ENCODE measurements at regions not wholly inside any gene's neighbourhood (a gene's known extent, or its start where the extent isn't known, plus 50 kb on each side); places are given as distances from the start of the nearest gene placed in this dataset.

DNA sequence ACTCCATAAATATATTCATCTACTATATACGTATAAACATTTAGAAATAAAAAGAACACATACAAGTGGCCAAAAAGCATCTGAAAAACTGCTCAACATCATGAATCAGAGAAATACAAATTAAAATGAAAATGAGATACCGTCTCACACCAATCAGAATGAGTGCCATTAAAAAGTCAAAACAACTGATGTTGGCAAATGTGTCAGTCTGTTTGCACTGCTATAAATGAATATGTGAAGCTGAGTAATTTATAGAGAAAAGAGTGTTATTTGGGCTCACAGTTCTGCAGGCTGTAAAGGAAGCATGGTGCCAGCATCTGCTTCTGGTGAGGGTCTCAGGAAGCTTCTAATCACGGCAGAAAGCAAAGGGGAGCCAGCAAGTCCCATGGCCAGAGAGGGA, 620.3 kb upstream of the CCDC54 start:
- DNase-seq (ENCODE audit: low read depth): no peak

GRCh38 chr3:106758459-106758858, 618.8 kb upstream of the CCDC54 start:
- no peak for DNase-seq (ENCODE audit: low read depth)

- no peak for DNase-seq (ENCODE audit: low read depth)
These were observed 617.5 kb upstream of the CCDC54 start for GRCh38 chr3:106759731-106760130.

GRCh38 chr3:106765342-106765741, 611.9 kb upstream of the CCDC54 start:
- no peak for DNase-seq (ENCODE audit: low read depth)

GRCh38 chr3:106768941-106769480, 608.2 kb upstream of the CCDC54 start:
- DNase-seq (ENCODE audit: low read depth): no peak

GRCh38 chr3:106773795-106774194, 603.4 kb upstream of the CCDC54 start:
- no peak for DNase-seq (ENCODE audit: low read depth)

GRCh38 chr3:106783231-106783630, 594.0 kb upstream of the CCDC54 start:
- DNase-seq (ENCODE audit: low read depth): no peak

DNA sequence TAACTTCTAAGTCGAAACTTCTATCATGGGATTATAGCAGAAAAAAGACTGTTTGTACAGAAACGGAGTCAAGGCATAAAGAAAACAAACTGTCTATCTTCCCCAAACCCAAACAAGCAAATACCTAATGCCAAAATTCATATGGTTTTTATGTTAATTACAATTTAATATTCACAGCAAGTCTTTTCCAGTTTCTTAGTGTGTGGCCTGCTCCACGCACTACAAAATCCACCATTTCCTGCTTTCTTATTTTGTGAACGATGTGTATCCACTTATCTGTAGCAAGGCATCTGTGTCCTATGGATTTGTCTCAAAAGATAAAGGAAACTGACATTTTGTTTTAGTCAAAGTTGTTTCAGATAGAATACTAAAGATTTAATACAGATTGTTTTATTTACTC, 588.0 kb upstream of the CCDC54 start:
- no peak for DNase-seq (ENCODE audit: low read depth)

DNA sequence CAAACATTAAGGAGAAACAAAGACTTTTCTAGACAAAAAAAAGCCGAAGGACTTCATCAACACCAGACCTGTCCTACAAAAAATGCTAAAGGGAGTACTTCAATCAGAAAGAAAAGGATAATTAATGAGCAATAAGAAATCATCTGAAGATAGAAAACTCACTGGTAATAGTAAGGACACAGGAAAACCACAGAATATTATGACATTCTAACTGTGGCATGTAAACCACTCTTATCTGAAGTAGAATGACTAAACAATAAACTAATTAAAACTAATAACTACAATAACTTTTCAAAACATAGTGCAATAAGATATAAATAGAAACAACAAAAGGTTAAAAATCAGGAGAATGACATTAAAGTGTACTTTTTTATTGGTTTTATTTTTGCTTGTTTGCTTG, 584.5 kb upstream of the CCDC54 start:
- DNase-seq (ENCODE audit: low read depth): no peak

DNA sequence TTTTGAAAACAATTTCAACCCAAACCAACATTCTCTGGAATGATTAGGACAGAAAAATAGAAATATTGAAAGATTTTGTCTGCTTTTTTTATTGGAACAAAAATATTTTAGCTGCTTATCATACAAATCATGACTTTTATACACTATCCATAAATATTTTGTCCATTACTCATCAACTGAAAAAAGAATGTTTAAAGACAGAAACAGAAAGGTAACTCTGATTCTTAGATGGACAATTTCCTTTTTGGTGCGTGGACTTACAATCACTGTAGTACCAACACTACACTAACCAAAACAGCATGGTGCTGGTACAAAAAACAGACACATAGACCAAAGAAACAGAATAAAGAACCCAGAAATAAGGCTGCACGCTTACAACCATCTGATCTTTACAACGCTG, 582.8 kb upstream of the CCDC54 start:
- no peak for DNase-seq (ENCODE audit: low read depth)

GRCh38 chr3:106795553-106795952, 581.7 kb upstream of the CCDC54 start:
- no peak for DNase-seq (ENCODE audit: low read depth)

DNA sequence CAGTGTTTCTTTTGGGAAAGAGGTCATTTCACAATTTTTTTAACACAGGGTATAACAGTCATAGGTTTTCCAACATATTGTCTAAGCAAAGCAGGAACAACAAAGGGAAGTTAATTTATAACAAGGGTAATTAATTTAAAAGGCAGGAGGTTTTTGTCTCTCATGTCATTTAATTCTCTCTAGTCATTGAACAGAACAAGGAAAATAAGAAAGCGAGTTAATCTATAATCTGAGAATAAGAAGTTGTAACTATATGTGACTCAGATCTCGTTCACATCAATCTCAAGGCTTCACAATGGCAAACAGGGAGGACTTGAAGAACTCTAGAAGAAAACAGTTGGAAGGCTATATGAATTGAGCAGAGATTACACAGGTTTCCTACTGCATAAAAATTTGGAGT, 579.8 kb upstream of the CCDC54 start:
- no peak for DNase-seq (ENCODE audit: low read depth)

DNA sequence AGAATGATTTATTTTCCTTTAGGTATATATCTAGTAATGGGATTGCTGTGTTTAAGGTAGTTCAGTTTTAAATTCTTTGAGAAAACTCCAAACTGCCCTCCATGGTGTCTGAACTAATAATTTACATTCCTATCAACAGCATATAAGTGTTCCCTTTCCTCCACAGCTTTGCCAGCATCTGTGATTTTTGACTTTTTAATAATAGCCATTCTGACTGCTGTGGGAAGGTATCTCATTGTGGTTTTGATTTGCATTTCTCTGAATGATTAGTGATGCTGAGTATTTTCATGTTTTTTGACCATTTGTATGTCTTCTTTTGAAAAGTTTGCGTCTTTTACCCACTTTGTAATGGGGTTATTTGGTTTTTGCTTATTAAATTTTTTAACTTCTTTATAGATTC, 571.6 kb upstream of the CCDC54 start:
- DNase-seq (ENCODE audit: low read depth): no peak

DNA sequence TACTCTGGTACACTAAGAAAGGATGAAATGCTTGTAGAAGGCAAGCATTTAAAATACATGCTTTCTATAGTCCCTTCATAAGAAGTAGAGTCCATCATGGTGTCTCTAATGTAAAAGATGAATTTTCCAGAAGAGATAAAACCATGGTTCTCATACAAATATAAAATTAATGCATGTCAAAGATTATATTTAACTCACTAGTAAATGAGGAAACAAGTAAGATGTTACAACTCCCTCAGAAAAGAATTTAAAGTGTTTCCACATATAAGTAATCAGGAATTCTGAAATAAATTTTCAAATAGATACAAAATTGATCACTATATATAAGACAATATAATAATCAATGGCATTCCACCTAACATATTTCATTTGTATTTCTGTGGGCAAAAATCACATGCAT, 570.3 kb upstream of the CCDC54 start:
- no peak for DNase-seq (ENCODE audit: low read depth)

DNA sequence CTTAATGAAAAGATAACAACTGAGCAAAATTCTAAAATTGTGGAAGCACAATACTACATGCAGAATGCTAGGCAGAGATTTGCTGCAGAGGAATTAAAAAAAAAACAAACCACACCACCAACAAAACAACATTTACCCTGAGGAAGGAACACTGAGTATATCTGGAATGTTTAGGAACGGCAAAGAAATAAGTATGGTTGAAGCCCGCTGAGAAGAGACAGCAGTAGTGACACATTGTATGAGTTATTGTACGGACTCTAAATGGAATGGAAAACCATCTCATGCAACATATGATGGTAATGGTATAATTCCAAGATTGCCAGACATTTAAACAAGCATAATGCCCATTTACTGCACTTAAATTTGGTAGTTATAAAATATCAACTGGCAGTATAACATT, 568.2 kb upstream of the CCDC54 start:
- no peak for DNase-seq (ENCODE audit: low read depth)

DNA sequence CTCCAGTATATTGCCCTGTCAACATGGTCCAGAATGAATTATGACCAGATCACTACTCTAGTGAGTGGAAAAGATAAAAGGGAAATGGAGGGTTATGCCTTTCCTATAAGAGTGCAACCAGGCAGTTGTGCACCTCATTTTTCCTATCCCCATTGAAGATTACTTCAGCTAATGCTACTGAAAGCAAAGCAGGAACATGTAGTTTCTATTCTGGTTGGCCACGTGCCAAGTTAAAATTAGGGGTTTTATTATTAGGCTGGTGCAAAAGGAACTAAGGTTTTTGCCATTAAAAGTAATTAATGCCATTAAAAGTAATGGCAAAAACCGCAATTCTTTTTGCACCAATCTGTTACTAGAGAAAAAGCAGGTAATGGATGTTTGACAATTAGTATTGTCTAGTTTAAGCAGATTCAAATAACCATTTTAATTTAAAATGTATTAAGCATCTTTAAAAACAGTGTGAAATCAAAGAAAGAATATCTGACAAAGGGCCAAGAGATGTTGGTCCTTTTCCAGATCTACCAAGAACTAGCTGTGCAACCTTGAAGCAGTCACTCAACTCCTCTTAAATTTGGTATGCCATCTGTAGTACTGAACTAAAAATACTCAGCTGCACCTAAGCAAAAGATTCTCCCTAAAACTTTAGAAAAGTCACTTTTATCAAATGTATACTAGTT, 567.5 kb upstream of the CCDC54 start:
- DNase-seq (ENCODE audit: low read depth): no peak

- no peak for DNase-seq (ENCODE audit: low read depth)
These were observed 566.9 kb upstream of the CCDC54 start for GRCh38 chr3:106810300-106810875.

DNA sequence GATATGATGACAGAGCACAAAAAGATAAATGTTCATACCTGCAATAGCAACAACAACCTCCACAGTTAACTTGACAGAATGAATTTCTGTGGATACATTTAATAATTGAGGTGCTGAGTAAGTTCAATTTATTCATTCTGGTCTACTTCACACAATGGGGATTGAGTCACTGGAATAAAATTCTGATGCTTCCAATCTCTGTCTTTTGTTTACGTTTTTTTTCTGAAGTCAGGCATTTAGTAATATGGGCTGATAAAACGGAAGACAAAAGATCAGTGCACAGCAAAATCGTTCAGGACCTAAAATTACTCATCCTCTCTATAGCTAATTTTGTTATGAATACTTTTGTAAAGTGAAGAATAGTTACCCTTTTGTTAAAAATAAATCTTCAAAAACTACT, 565.9 kb upstream of the CCDC54 start:
- DNase-seq (ENCODE audit: low read depth): no peak

GRCh38 chr3:106813742-106814141, 563.5 kb upstream of the CCDC54 start:
- DNase-seq (ENCODE audit: low read depth): no peak

GRCh38 chr3:106814231-106814630, 563.0 kb upstream of the CCDC54 start:
- DNase-seq (ENCODE audit: low read depth): no peak

GRCh38 chr3:106816838-106817237, 560.4 kb upstream of the CCDC54 start:
- DNase-seq (ENCODE audit: low read depth): no peak

DNA sequence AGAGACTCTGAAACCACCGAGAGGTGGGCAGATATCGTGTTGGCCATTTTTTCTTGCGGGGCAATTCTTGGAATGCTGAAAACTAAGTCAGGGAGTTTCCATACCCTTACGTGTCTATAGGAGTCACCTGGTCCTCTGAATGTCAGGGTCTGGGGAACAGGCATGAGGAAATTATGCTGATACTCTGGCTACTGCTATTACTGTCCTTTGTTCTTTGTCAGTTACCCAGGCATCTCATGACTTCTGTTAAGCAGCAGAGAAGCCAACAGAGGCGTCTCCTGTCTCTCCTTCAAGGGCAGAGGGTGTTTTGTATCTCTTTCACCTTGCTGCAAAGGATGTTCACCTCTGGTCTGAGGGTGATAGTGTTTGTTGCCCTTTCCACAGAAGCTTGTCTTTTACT, 559.5 kb upstream of the CCDC54 start:
- no peak for DNase-seq (ENCODE audit: low read depth)

- no peak for DNase-seq (ENCODE audit: low read depth)
These were observed 557.8 kb upstream of the CCDC54 start for GRCh38 chr3:106819440-106819839.

DNA sequence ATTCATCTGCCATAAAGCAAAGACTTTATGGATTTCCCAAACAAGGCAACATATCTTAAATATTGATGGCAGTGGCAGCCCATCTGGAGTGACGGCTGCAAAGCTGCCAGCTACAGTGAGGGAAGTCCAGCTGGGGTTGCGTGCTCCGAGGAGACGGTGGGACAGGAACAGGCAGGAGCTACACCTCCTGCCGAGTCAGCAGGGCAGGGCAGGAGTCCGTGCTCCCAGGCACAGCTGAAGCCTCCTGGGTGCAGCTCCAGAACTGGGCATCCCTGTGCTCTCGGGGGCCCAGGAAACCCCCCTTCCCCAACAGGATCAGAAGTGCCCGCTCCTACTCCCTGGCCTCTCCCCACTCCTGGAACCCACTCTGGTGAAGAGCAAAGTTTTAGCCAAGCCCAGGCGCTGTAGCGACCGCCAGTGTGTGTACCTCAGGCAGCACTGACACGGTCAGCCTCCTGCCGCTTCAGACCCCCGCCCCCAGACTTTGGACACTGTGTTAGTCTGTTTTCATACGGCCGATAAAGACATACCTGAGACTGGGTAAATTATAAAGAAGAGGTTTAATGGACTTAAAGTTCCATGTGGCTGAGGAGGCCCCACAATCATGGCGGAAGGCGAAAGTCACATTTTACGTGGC, 556.4 kb upstream of the CCDC54 start:
- no peak for DNase-seq (ENCODE audit: low read depth)

Data from stimulated activated CD8-positive, alpha-beta memory T cell treated with anti-CD3 and anti-CD28 coated beads, Interleukin-4, amount 100 ng/mL, for 24 hours (primary cell).